Stimulated activated CD4-positive, alpha-beta T cell treated with anti-CD3 and anti-CD28 coated beads, Interleukin-12 subunit alpha, Interleukin-12 subunit beta, amount 100 ng/mL, for 4 hours (primary cell): ENCODE measurements at regions not wholly inside any gene's neighbourhood (a gene's known extent, or its start where the extent isn't known, plus 50 kb on each side); places are given as distances from the start of the nearest gene placed in this dataset.
"Not testable (repeated sequence)": the region's sequence is repeated elsewhere in the genome, so short reads cannot be mapped to it uniquely, and the experiment has no call there.

Experiments
- DNase-seq: peaks from one replicate; pipeline ENCODE4 v3.0.0-alpha.2; 2020

DNA sequence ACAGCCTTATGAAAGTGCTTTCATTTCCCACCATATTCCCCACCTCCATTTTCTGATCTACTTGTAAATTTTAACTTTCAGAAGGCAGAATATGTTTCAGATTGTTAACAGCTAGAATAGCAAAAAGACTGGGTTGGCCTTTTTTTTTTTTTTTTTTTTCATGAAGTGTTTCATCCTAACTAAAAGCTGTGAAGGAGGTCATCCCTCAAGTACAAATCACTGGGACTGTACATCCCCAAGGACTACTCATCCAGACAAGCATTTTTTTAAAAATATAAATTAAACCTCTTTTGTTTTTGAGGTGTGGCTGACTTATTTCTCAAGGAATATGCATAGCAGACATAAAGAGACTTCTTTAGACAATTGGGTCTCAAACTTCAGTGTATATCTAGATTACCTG lies 542.1 kb upstream of the TUSC1 start:
- no peak for DNase-seq

GRCh38 chr9:26219961-26220360 lies 541.7 kb upstream of the TUSC1 start:
- DNase-seq: no peak

GRCh38 chr9:26216702-26217101 lies 538.5 kb upstream of the TUSC1 start:
- no peak for DNase-seq

- not testable (repeated sequence) for DNase-seq
Observed at GRCh38 chr9:26214713-26215444, 536.6 kb upstream of the TUSC1 start.

- DNase-seq: no peak
Observed at GRCh38 chr9:26210338-26210851, 532.2 kb upstream of the TUSC1 start.

- DNase-seq: no peak
Observed at GRCh38 chr9:26205261-26205660, 527.0 kb upstream of the TUSC1 start.

- no peak for DNase-seq
Observed at GRCh38 chr9:26193237-26193636, 515.0 kb upstream of the TUSC1 start.

DNA sequence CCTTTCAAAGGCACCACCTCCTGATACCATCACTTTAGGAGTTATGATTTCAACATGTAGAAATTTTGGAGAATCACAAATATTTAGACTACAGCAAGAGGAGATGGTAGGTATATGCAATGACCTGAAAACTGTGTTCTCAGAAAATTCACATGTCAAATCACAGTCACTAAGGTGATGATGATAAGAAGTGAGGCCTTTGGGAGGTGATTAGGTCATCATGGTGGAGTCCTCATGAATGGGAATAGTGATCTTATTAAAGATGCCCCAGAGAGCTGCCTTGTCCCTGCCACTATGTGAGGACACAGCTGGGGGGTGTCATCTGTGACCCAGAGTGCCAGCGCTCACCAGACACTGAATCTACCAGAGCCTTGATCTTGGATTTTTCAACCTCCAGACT lies 513.5 kb upstream of the TUSC1 start:
- no peak for DNase-seq

- no peak for DNase-seq
Observed at GRCh38 chr9:26181836-26182235, 503.6 kb upstream of the TUSC1 start.

DNA sequence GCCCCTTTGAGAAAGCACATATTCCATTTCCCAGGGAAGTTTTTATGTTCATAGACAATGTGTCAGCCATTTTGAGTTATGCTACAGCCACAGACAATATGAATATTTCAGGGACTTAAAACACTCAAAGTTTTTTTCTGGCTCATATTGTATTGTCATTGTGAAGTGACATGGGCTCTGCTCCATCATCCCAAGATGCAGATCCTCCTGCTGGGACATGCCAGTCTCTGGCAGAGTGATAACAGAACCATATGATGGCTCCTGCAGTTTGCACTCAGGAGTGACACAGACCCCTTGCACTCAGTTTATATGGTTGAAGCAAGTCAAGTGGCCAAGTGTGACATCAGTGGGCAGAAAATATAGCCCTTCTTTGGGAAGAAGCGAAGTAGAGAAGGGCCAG lies 498.4 kb upstream of the TUSC1 start:
- no peak for DNase-seq

DNA sequence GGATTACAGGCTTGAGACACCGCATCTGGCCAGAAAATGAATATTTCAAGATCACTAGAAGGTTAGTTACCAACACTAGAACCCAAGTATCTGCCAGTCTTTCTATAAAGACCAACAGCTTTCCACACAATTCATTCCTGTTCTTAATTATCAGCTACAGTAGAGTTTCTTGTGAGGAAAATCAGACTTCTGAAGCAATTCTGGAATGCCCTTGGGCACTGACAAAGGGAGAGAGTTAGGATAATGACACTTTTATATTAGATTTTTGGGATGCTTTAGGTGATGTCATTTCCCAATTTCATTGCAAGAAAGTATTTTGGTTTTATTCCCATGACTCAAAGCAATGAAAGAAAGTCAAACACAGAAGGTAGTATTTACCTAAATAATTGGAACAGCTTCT lies 497.0 kb upstream of the TUSC1 start:
- no peak for DNase-seq

DNA sequence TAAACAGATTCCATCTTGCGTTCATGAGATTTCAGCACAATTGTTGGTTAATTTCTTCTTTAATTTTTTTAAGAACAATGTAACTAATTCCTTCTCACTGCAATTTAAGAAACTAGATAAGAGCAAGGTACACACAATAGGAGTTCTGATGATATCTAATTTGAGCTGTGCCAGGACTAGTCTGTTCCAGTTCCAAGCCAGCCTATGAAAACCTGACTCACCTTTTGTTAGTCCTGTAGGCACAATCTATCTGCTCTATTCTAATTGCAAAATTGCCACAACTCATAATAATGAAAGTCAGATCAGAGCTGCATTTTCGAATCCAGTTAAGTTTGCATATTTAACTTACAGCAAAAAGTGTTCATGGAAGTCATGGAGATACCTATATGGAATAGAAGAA lies 494.1 kb upstream of the TUSC1 start:
- DNase-seq: no peak

DNA sequence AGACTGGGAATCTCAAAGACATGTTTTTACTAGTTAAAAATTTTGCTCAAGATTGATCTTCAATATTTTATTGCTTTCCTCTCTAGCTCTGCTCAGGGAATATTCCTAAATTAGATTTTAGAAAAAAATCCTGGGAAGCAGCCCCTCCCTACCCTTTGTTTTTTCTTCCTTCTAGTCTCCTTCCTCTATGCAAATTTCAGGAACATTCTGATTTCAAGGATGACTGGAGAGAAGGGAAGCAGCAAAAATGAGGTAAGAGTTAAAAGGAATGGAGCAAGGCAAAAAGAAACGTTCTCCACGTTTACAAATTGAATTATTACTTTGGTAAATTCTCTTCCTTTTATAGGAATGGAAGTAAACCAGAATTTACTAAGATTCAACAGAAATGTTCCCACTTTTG lies 493.4 kb upstream of the TUSC1 start:
- no peak for DNase-seq

DNA sequence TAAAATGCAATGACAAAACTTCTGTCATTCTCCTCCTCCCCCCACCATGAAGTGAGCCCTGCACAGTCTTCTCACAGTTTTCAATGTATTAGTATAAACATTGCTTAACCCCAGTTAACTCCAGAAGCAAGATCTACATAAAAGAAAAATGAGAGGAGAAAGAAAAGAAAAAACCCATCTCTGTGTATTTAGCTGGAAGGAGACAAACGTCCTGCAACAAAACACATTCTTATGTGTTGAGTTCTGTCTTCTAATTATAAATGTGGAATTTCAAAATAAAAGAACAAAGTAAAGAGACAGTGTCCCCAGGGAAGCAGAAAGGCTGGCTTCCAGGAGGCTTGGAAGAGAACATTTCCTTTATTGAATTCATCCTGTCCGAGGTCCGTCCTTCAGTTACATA lies 491.9 kb upstream of the TUSC1 start:
- DNase-seq: no peak

DNA sequence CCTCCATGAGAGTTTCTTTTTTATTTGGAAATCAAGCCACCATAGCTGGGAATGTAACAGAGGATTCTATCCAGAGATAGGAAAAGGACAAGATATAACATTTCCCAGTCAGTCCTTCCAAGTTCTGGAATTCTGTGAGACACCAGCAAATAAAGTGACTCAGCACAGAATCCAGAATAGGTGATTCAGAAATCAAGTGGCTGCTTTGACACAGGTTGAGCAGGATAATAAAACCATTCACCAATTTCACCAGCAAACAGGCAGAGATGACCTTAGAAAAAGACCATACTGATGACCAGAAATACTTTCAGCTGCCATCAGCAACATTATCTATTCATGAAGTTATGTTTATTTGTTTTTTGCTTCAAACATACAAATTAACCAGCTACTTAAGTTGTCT lies 491.5 kb upstream of the TUSC1 start:
- DNase-seq: no peak

- no peak for DNase-seq
Observed at GRCh38 chr9:26166537-26166936, 488.3 kb upstream of the TUSC1 start.

- no peak for DNase-seq
Observed at GRCh38 chr9:26165426-26165825, 487.2 kb upstream of the TUSC1 start.

GRCh38 chr9:26163931-26164330 lies 485.7 kb upstream of the TUSC1 start:
- no peak for DNase-seq

- no peak for DNase-seq
Observed at GRCh38 chr9:26159575-26160392, 481.5 kb upstream of the TUSC1 start.

GRCh38 chr9:26158631-26159150 lies 480.4 kb upstream of the TUSC1 start:
- DNase-seq: no peak

DNA sequence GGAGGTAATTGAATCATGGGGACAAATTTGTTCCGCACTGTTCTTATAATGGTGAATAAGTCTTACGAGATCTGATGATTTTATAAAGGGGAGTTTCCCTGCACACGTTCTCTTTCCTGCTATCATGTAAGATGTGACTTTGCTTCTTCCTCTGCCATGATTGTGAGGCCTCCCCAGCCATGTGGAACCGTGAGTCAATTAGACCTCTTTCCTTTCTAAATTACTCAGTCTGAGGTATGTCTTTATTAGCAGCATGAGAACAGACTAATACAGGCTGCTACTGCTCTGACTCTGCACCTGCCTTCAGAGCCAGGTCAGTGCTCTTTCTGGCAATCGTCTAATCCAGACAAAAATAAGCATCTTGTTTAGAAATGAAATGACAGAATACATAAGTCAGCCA lies 479.2 kb upstream of the TUSC1 start:
- no peak for DNase-seq

DNA sequence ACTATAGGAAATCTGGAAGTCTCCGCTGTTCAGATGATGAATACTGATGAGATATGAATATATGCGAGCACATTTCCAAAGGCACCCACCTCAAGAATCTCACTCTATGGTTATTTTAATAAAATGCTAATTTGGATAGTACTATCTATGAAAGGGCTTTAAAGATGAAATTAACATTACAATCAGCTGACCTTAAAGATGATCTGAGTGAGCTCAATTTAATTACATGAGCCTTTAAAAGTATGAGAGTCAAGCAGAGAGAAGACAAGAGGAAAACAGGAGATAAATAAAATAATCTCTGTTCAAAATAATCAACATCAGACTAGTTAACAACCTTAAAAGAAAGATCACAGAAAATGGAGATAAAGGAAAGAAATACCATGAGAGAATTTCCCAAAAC lies 474.1 kb upstream of the TUSC1 start:
- DNase-seq: no peak

DNA sequence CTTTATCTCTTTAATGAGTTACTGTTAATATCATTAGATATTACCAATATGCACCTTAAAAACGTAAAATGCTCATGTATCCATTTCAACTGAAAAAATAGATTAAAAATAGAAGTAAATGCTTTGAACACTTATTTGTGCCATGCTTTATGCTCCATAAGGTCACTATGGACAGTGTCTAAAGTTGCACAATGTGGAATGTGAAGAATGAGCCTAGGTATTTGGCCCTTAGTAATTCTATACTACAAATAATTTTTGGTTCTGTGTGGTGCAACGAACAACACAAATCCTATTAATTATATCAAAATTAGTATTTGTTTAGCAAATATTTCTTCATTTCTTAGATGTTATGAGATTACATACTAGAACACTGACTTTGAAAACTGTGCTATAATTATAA lies 469.9 kb upstream of the TUSC1 start:
- DNase-seq: no peak

DNA sequence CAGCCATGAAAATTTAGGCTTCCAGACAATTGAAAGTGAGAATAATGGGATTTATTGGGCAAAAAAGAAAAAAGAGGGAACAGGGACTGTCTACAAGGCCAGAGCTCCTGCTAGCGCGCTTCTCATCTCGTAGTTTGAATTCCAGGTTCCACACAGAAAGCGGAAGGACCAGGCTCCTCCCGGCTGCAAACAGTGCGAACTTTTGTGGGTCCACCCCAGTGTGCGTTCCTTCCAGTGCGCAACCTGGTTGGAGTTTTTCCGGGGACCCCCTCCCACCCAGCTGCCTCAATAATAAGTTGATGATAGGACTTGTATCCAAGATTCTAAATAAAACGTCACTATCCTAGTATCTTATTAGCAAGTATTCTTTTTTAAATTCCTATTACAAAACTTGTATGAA lies 467.7 kb upstream of the TUSC1 start:
- DNase-seq: no peak
